HG03460 (cell line): ENCODE measurements at regions not wholly inside any gene's neighbourhood (a gene's known extent, or its start where the extent isn't known, plus 50 kb on each side); places are given as distances from the start of the nearest gene placed in this dataset.
A peak's percentile ranks its signal among the peaks of the same experiment; 100 is the strongest.
"Not testable (repeated sequence)": the region's sequence is repeated elsewhere in the genome, so short reads cannot be mapped to it uniquely, and the experiment has no call there.

Experiments used
- ATAC-seq: cut with Tn5 transposase; IDR thresholded peaks from one replicate; pipeline ENCODE4 v1.9.1; 2021; ENCODE audit not compliant: unreplicated experiment

GRCh38 chr9:89670801-89671434 lies 66.1 kb downstream of the GADD45G start:
- ATAC-seq: no peak

- ATAC-seq: no peak
Observed at GRCh38 chr9:89674667-89675057, 69.8 kb downstream of the GADD45G start.

- ATAC-seq: no peak
Observed at GRCh38 chr9:89675058-89675742, 70.4 kb downstream of the GADD45G start.

GRCh38 chr9:89676281-89676680 lies 71.5 kb downstream of the GADD45G start:
- no peak for ATAC-seq

GRCh38 chr9:89677702-89678395 lies 73.0 kb downstream of the GADD45G start:
- no peak for ATAC-seq

- no peak for ATAC-seq
Observed at GRCh38 chr9:89678396-89679015, 73.7 kb downstream of the GADD45G start.

DNA sequence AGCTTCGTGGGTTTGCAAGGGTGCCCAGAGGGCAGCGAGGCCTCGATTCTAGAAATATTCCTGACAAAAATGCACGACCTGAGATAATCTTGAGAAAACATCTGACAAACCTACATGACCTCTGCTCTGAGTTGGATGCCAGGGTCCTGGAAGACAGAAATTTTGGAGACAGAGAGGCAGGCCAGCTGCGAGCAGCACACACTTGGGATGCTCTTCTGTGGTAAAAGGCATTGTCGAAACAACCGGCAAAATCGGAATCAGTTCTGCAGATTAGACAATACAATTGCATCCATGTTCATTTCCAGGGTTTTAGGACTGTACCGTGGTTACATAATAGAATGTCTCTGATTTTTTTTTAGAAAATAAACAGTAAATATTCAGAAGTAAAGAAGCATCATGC lies 74.2 kb downstream of the GADD45G start:
- ATAC-seq: no peak

DNA sequence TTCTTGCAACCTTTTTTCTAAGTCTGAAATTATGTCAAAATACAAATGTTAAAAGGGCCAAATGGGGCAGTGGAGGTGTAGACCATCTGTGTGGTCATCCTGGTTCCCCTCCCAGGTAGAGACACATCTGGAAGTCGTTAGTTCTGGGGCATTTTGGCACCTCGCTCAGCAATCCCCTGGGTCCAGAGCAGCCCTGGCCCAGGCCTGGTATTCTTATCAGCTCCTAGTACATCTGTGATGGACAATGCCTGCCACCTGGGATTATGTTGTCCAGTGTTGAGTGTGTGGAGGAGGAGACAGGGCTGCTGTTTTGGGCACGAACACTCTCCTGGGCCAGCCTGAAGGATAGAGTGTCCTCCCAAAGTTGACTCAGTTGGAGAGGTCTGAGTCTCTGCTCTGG lies 74.8 kb downstream of the GADD45G start:
- no peak for ATAC-seq

GRCh38 chr9:89680547-89681467 lies 76.0 kb downstream of the GADD45G start:
- ATAC-seq: no peak

GRCh38 chr9:89681468-89681859 lies 76.7 kb downstream of the GADD45G start:
- not testable (repeated sequence) for ATAC-seq

- no peak for ATAC-seq
Observed at GRCh38 chr9:89683626-89684025, 78.8 kb downstream of the GADD45G start.

DNA sequence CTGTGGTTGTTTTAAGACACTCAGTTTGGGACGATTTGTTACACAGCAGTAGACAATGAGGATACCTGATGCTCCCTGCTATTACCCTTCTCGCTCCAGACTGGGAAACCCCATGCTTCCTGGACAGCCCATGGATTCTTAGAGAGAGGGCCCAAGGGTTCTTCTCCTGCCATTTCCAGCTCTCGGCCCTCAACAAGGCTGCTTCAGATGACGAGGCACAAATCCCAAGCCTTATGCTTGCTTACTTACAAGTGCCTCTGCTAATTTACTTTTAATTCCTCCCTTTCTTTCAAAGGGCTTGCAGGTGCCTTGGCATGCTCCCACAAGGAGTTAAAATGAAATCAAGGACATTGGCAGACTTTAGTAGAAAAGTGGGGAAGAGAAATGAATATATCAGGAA lies 79.4 kb downstream of the GADD45G start:
- no peak for ATAC-seq

DNA sequence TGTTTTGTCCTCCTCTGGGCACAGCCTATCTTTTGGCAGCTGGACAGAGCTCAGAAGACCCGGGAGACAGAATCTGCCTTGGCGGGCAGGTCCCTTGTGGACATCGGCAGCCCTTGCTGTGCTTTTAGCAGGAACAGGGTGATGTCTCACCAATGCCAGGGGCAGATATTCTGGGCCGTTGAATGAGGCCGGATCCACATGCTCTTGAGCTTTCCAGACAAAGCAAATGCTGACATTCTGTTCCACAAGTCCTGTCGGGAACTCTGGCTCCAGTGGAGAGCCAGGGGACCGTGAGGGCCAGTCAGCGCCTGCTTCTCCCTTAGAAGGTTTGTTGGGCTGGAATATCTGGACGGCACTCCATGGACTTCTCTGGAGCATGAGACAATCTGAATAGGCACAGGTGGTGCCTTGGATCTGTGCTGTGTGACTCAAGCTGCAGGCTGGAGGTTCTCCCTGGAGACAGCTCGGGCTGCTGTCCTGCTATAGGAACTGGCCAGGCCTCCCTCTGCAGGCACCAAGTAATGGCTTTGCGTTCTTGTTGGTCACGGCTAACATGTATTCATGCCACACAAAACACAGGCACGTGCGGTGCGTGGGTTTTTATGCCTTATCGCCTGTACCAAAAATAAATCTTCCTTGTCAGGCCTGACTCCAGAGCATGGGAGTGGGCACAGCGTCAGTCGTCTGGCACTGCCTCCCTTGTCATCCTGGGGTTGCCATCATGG lies 80.3 kb downstream of the GADD45G start:
- no peak for ATAC-seq

- no peak for ATAC-seq
Observed at GRCh38 chr9:89685698-89686097, 80.9 kb downstream of the GADD45G start.

GRCh38 chr9:89686126-89686525 lies 81.3 kb downstream of the GADD45G start:
- no peak for ATAC-seq

- no peak for ATAC-seq
Observed at GRCh38 chr9:89686621-89687020, 81.8 kb downstream of the GADD45G start.

DNA sequence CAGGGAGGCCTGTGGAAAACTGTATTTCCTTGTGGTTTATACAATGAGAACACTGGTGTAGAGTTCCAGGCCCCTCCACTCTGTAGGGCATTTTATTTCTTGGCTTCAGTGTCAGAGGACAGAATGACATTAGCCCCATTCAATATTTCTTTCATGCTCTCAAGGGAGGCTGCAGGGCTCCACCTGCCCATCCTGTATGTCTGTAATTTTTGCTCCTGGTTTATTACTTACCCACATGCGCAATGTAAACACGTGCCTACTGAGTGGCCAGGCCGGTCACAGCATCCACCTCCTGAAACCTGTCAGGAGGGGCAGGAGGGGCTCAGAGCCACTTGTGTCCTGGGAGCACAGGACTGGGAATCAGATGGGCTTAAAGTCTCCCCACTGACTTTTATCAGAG lies 82.4 kb downstream of the GADD45G start:
- no peak for ATAC-seq

DNA sequence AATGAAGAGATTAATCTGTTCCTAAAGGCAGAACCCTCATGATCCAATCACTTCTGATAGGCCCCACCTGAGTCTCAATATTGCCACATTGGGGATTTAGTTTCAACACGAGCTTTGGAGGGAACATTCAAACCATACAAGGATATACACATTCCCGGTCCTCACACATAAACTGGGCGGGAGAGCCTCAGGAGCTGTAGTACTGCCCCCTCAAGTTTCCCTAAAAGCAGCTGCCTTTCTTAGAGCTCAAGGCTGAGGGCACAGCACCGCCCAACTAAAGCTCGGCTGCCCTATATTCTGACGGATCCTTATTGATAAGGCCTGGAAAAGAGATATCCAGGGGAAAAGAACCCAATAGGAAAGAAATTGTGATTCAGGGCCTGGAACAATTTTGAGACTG lies 83.0 kb downstream of the GADD45G start:
- ATAC-seq: no peak

DNA sequence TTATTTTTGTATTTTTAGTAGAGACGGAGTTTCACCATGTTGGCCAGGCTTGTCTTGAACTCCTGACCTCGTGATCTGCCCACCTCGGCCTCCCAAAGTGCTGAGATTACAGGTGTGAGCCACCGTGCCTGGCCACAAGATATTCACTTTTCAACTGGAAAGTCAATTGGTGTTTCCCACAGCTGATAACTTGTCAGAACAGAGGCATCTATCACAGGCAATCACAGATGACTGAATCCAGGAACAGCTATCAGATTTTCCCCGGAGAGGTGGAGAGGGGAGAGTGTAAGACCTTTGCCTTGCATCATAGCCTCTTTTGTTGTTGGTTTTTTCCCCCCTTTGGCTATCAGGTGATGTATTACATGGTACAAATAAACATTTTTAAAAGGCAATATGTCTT lies 84.5 kb downstream of the GADD45G start:
- ATAC-seq: not testable (repeated sequence)

DNA sequence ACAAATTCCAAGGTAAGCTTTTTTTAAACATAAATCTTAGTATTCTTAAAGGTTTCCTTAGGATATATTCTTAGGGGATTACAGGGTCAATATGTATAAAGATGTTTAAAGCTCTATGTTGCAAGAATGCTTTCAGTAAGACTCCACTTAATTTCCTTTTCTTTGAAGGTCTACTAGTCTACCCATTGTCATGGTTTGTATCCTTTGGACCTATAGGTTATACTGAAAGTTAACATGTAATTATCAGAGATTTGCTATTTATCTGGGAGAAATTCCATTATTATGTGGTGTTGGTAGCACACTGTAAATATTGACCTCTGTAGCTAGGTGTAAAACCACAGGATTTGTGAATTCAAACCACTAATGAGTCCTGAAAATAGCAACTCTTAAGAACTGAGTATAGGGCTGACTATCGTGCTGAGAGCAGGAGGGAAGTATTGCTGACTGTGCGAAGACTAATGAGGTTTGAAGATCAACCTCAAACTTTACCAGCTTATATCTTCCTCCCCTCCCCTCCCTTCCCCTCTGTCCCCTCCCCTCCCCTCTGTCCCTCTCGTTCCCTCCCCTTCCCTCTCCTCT lies 85.6 kb downstream of the GADD45G start:
- peak; percentile 93 for ATAC-seq
